Natural killer cell treated with Interleukin-12 subunit alpha and Interleukin-12 subunit beta and Interleukin-15 and Interleukin-18, amount 100 ng/mL, for 72 hours (primary cell): ENCODE measurements at regions not wholly inside any gene's neighbourhood (a gene's known extent, or its start where the extent isn't known, plus 50 kb on each side); places are given as distances from the start of the nearest gene placed in this dataset.

Source experiments
- ATAC-seq, 2 donors: fragments of 150-1000 bp; cut with Tn5 transposase in 1 of 2; sonication (Bioruptor Pico), chemical (Tn5 transposase) in 1 of 2; 2 replicates each; pipeline ENCODE4 v1.10.0; 2021
- DNase-seq: peaks from one replicate; pipeline ENCODE4 v3.0.0; 2022; ENCODE audit warnings: low spot score
- H3K27ac Mint-ChIP-seq, 2 donors: 1 replicate in 1 of 2; 2 replicates in 1 of 2; pipeline ENCODE4 v1.8.0; 2022; ENCODE audit warnings: mixed read lengths in 2 of 2, mild to moderate bottlenecking in 1 of 2, moderate library complexity in 1 of 2
- H3K27me3 Mint-ChIP-seq, 2 donors: 1 replicate in 1 of 2; 2 replicates in 1 of 2; pipeline ENCODE4 v1.8.0; 2022; ENCODE audit warnings: mixed read lengths in 2 of 2
- H3K36me3 Mint-ChIP-seq: one replicate; pipeline ENCODE4 v1.8.0; 2022; ENCODE audit warnings: mixed read lengths
- H3K4me1 Mint-ChIP-seq, 2 donors: 1 replicate in 1 of 2; 2 replicates in 1 of 2; pipeline ENCODE4 v1.8.0; 2022; ENCODE audit warnings: low read depth in 2 of 2, mixed read lengths in 2 of 2, mild to moderate bottlenecking in 1 of 2
- H3K4me3 Mint-ChIP-seq: one replicate; pipeline ENCODE4 v1.8.0; 2022; ENCODE audit warnings: mixed read lengths
- H3K9me3 Mint-ChIP-seq: 2 replicates; pipeline ENCODE4 v1.8.0; 2022; ENCODE audit warnings: mixed read lengths

- Mint-ChIP-seq H3K9me3 (peaks cover 15% of the 10 kb centered on the region), H3K27ac (no peak overlapping the region), H3K4me3 (no peak overlapping the region), H3K27me3 (no peaks in the 10 kb centered on the region), H3K36me3 (no peaks in the 10 kb centered on the region), H3K4me1 (no peaks in the 10 kb centered on the region)
- no peak for DNase-seq
- ATAC-seq = no peak
These were observed 359.9 kb upstream of the DCC start for GRCh38 chr18:51980101-51980500.

- no peak overlapping the region for H3K27ac Mint-ChIP-seq
- H3K36me3 Mint-ChIP-seq = no peaks in the 10 kb centered on the region
- no peaks in the 10 kb centered on the region for H3K27me3 Mint-ChIP-seq
- H3K4me3 Mint-ChIP-seq = no peak overlapping the region
- DNase-seq = no peak
- H3K4me1 Mint-ChIP-seq = no peaks in the 10 kb centered on the region
- ATAC-seq = no peak
- H3K9me3 Mint-ChIP-seq = peaks cover 14% of the 10 kb centered on the region
These were observed 351.7 kb upstream of the DCC start for GRCh38 chr18:51988277-51988676.

GRCh38 chr18:51997129-51997528 lies 342.9 kb upstream of the DCC start:
- H3K36me3 Mint-ChIP-seq = no peaks in the 10 kb centered on the region
- H3K27me3 Mint-ChIP-seq = no peaks in the 10 kb centered on the region
- no peak overlapping the region for H3K27ac Mint-ChIP-seq
- peaks cover 5% of the 10 kb centered on the region for H3K9me3 Mint-ChIP-seq
- ATAC-seq (no peak), DNase-seq (no peak)
- no peak overlapping the region for H3K4me3 Mint-ChIP-seq
- no peaks in the 10 kb centered on the region for H3K4me1 Mint-ChIP-seq

- no peaks in the 10 kb centered on the region for H3K27me3 Mint-ChIP-seq
These were observed 341.9 kb upstream of the DCC start for GRCh38 chr18:51998066-51998465.

GRCh38 chr18:51998711-51999110 lies 341.3 kb upstream of the DCC start:
- Mint-ChIP-seq H3K27ac (no peak overlapping the region), H3K27me3 (no peaks in the 10 kb centered on the region), H3K4me3 (no peak overlapping the region), H3K9me3 (no peaks in the 10 kb centered on the region), H3K4me1 (no peaks in the 10 kb centered on the region), H3K36me3 (no peaks in the 10 kb centered on the region)
- ATAC-seq = no peak
- no peak for DNase-seq

More at GRCh38 chr18:51998066-51998465, 341.9 kb upstream of the DCC start:
- DNase-seq (no peak), ATAC-seq (no peak)
- Mint-ChIP-seq H3K4me3 (no peak overlapping the region), H3K9me3 (no peaks in the 10 kb centered on the region), H3K36me3 (no peaks in the 10 kb centered on the region), H3K4me1 (no peaks in the 10 kb centered on the region), H3K27ac (no peak overlapping the region)

- DNase-seq (no peak), ATAC-seq (no peak)
- H3K9me3 Mint-ChIP-seq = peaks cover 1% of the 10 kb centered on the region
- no peak overlapping the region for H3K27ac Mint-ChIP-seq
- H3K27me3 Mint-ChIP-seq = no peaks in the 10 kb centered on the region
- no peaks in the 10 kb centered on the region for H3K36me3 Mint-ChIP-seq
- H3K4me1 Mint-ChIP-seq = no peaks in the 10 kb centered on the region
- no peak overlapping the region for H3K4me3 Mint-ChIP-seq
These were observed 340.6 kb upstream of the DCC start for GRCh38 chr18:51999351-51999750.

GRCh38 chr18:52000435-52000834 lies 339.6 kb upstream of the DCC start:
- Mint-ChIP-seq H3K4me3 (no peak overlapping the region), H3K9me3 (peaks cover 3% of the 10 kb centered on the region), H3K27me3 (no peaks in the 10 kb centered on the region), H3K36me3 (no peaks in the 10 kb centered on the region), H3K27ac (no peak overlapping the region), H3K4me1 (no peaks in the 10 kb centered on the region)
- ATAC-seq = no peak
- no peak for DNase-seq

GRCh38 chr18:52001106-52001505 lies 338.9 kb upstream of the DCC start:
- H3K9me3 Mint-ChIP-seq = peaks cover 3% of the 10 kb centered on the region
- no peak overlapping the region for H3K27ac Mint-ChIP-seq
- ATAC-seq = no peak

GRCh38 chr18:52002600-52002999 lies 337.4 kb upstream of the DCC start:
- no peak for ATAC-seq
- no peak for DNase-seq

More at GRCh38 chr18:52001106-52001505, 338.9 kb upstream of the DCC start:
- no peak overlapping the region for H3K4me3 Mint-ChIP-seq
- no peaks in the 10 kb centered on the region for H3K27me3 Mint-ChIP-seq
- no peak for DNase-seq
- no peaks in the 10 kb centered on the region for H3K36me3 Mint-ChIP-seq
- H3K4me1 Mint-ChIP-seq = no peaks in the 10 kb centered on the region

GRCh38 chr18:52007105-52007504 lies 332.9 kb upstream of the DCC start:
- H3K27me3 Mint-ChIP-seq = no peaks in the 10 kb centered on the region
- no peaks in the 10 kb centered on the region for H3K36me3 Mint-ChIP-seq
- H3K9me3 Mint-ChIP-seq = peaks cover 18% of the 10 kb centered on the region
- H3K27ac Mint-ChIP-seq = no peak overlapping the region
- H3K4me1 Mint-ChIP-seq = no peaks in the 10 kb centered on the region
- ATAC-seq = no peak
- no peak for DNase-seq
- H3K4me3 Mint-ChIP-seq = no peak overlapping the region

More at GRCh38 chr18:52002600-52002999, 337.4 kb upstream of the DCC start:
- no peaks in the 10 kb centered on the region for H3K36me3 Mint-ChIP-seq
- no peaks in the 10 kb centered on the region for H3K27me3 Mint-ChIP-seq
- peaks cover 5% of the 10 kb centered on the region for H3K9me3 Mint-ChIP-seq
- H3K27ac Mint-ChIP-seq = no peak overlapping the region
- no peak overlapping the region for H3K4me3 Mint-ChIP-seq
- H3K4me1 Mint-ChIP-seq = no peaks in the 10 kb centered on the region

GRCh38 chr18:52008330-52008729 lies 331.7 kb upstream of the DCC start:
- Mint-ChIP-seq H3K27ac (no peak overlapping the region), H3K9me3 (peaks cover 18% of the 10 kb centered on the region), H3K4me1 (no peaks in the 10 kb centered on the region), H3K4me3 (no peak overlapping the region), H3K27me3 (no peaks in the 10 kb centered on the region), H3K36me3 (no peaks in the 10 kb centered on the region)
- ATAC-seq = no peak
- no peak for DNase-seq

GRCh38 chr18:52008736-52009135 lies 331.3 kb upstream of the DCC start:
- Mint-ChIP-seq H3K4me1 (no peaks in the 10 kb centered on the region), H3K27me3 (no peaks in the 10 kb centered on the region), H3K9me3 (peaks cover 18% of the 10 kb centered on the region)

GRCh38 chr18:52009958-52010357 lies 330.0 kb upstream of the DCC start:
- H3K9me3 Mint-ChIP-seq = peaks cover 15% of the 10 kb centered on the region

More at GRCh38 chr18:52008736-52009135, 331.3 kb upstream of the DCC start:
- Mint-ChIP-seq H3K36me3 (no peaks in the 10 kb centered on the region), H3K27ac (no peak overlapping the region), H3K4me3 (no peak overlapping the region)
- DNase-seq = no peak
- no peak for ATAC-seq

GRCh38 chr18:52045946-52046675 lies 293.9 kb upstream of the DCC start:
- H3K4me3 Mint-ChIP-seq = no peak overlapping the region
- DNase-seq = no peak

More at GRCh38 chr18:52009958-52010357, 330.0 kb upstream of the DCC start:
- no peak overlapping the region for H3K27ac Mint-ChIP-seq
- no peaks in the 10 kb centered on the region for H3K4me1 Mint-ChIP-seq
- no peaks in the 10 kb centered on the region for H3K36me3 Mint-ChIP-seq
- ATAC-seq (no peak), DNase-seq (no peak)
- H3K4me3 Mint-ChIP-seq = no peak overlapping the region
- no peaks in the 10 kb centered on the region for H3K27me3 Mint-ChIP-seq

GRCh38 chr18:52046842-52047241 lies 293.2 kb upstream of the DCC start:
- H3K4me3 Mint-ChIP-seq = no peak overlapping the region
- no peaks in the 10 kb centered on the region for H3K4me1 Mint-ChIP-seq
- peaks cover 10% of the 10 kb centered on the region for H3K9me3 Mint-ChIP-seq
- no peak overlapping the region for H3K27ac Mint-ChIP-seq
- H3K36me3 Mint-ChIP-seq = no peaks in the 10 kb centered on the region
- no peak for ATAC-seq
- no peaks in the 10 kb centered on the region for H3K27me3 Mint-ChIP-seq
- DNase-seq = no peak

More at GRCh38 chr18:52045946-52046675, 293.9 kb upstream of the DCC start:
- no peaks in the 10 kb centered on the region for H3K27me3 Mint-ChIP-seq
- H3K9me3 Mint-ChIP-seq = peaks cover 10% of the 10 kb centered on the region
- no peaks in the 10 kb centered on the region for H3K4me1 Mint-ChIP-seq
- H3K27ac Mint-ChIP-seq = no peak overlapping the region
- no peak for ATAC-seq
- H3K36me3 Mint-ChIP-seq = no peaks in the 10 kb centered on the region
